Peyer's patch (tissue), 4 donors: ENCODE measurements at regions not wholly inside any gene's neighbourhood (a gene's known extent, or its start where the extent isn't known, plus 50 kb on each side); places are given as distances from the start of the nearest gene placed in this dataset.
A peak's percentile ranks its signal among the peaks of the same experiment; 100 is the strongest.

ENCODE experiments used
- DNase-seq, 3 donors: peaks; one replicate each; pipeline ENCODE4 v3.0.0-alpha.2; 2017 to 2019
- H3K27ac ChIP-seq, 4 donors: fragments of 200-600 bp; sonication (generic); one replicate each; pipeline ENCODE4 v1.5.1; 2016 to 2019
- H3K27me3 ChIP-seq, 2 donors: fragments of 200-600 bp; sonication (generic); one replicate each; pipeline ENCODE4 v1.5.1; 2019
- H3K36me3 ChIP-seq, 3 donors: fragments of 200-600 bp; sonication (generic); one replicate each; pipeline ENCODE4 v1.5.1; 2016 to 2019
- H3K4me1 ChIP-seq, 4 donors: fragments of 200-600 bp; sonication (generic); one replicate each; pipeline ENCODE4 v1.5.1; 2016 to 2019
- H3K4me3 ChIP-seq, 4 donors: fragments of 200-600 bp; sonication (generic); 1 replicate in 3 of 4; 2 replicates in 1 of 4; pipeline ENCODE4 v1.5.1; 2016 to 2019; ENCODE audit warnings: mild to moderate bottlenecking in 1 of 4
- H3K9me3 ChIP-seq, 4 donors: fragments of 200-600 bp; sonication (generic); one replicate each; pipeline ENCODE4 v1.5.1; 2016 to 2019; ENCODE audit warnings: mild to moderate bottlenecking in 1 of 4
- CTCF ChIP-seq, 6 experiments: fragments of 450-650 bp in 4 of 6; fragments of 200-600 bp in 2 of 6; sonication (generic) in 1 of 6; IDR thresholded peaks; one replicate each; pipeline ENCODE4 v1.5.1; 2017 to 2019; ENCODE audit warnings: antibody characterized with exemption in 6 of 6, mild to moderate bottlenecking in 3 of 6, moderate library complexity in 1 of 6
- POLR2A ChIP-seq, 2 donors: fragments of 450-650 bp; IDR thresholded peaks; one replicate each; pipeline ENCODE4 v1.5.1; 2017; ENCODE audit warnings: antibody characterized with exemption in 2 of 2, mild to moderate bottlenecking in 2 of 2, moderate library complexity in 2 of 2

DNA sequence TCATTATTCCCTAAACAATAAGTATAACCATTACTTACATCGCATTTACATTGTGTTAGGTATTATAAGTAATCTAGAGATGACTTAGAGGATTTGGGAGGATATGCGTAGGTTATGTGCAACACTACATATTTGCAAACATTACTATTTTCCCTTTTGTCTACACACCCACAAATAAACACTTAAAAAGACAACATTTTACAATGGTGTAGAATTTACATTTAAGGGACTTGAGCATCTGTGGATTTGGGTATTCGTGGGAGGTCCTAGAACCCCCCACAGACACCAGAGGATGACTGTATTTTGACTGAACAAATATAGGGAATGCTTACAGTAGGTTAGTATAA lies 220.2 kb upstream of the MYO3A start:
- Histone ChIP-seq H3K27me3 (no peaks in the 10 kb centered on the region), H3K36me3 (no peaks in the 10 kb centered on the region), H3K4me1 (no peaks in the 10 kb centered on the region), H3K4me3 (no peak overlapping the region), H3K9me3 (no peaks in the 10 kb centered on the region), H3K27ac (no peak overlapping the region)
- DNase-seq: no peak
- TF ChIP-seq CTCF (IDR thresholded peaks at IDR 0.05) (no peak), POLR2A (IDR thresholded peaks at IDR 0.05) (no peak)

DNA sequence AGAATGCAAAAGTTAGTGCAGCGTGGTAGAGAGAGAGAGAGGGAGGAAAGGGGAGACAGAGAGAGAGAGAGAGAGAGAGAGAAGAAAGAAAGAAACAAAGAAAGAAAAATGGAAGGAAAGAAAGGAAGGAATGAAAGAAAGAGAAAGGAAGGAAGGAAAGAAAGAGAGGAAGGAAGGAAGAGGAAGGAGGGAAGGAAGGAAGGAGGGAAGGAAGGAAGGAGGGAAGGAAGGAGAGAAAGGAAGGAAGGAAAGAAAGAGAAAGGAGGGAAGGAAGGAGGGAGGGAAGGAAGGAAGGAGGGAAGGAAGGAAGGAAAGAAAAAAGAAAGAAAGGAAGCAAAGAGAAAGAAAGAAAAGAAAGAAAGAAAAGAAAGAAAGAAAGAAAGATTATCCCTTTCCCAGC lies 209.8 kb upstream of the MYO3A start:
- no peak for DNase-seq
- H3K36me3 ChIP-seq: no peaks in the 10 kb centered on the region
- H3K4me1 ChIP-seq: no peaks in the 10 kb centered on the region
- no peaks in the 10 kb centered on the region for H3K9me3 ChIP-seq
- H3K27ac ChIP-seq: no peak overlapping the region
- no peaks in the 10 kb centered on the region for H3K27me3 ChIP-seq
- no peak overlapping the region for H3K4me3 ChIP-seq
- no peak for TF ChIP-seq CTCF (IDR thresholded peaks at IDR 0.05)
- no peak for TF ChIP-seq POLR2A (IDR thresholded peaks at IDR 0.05)

DNA sequence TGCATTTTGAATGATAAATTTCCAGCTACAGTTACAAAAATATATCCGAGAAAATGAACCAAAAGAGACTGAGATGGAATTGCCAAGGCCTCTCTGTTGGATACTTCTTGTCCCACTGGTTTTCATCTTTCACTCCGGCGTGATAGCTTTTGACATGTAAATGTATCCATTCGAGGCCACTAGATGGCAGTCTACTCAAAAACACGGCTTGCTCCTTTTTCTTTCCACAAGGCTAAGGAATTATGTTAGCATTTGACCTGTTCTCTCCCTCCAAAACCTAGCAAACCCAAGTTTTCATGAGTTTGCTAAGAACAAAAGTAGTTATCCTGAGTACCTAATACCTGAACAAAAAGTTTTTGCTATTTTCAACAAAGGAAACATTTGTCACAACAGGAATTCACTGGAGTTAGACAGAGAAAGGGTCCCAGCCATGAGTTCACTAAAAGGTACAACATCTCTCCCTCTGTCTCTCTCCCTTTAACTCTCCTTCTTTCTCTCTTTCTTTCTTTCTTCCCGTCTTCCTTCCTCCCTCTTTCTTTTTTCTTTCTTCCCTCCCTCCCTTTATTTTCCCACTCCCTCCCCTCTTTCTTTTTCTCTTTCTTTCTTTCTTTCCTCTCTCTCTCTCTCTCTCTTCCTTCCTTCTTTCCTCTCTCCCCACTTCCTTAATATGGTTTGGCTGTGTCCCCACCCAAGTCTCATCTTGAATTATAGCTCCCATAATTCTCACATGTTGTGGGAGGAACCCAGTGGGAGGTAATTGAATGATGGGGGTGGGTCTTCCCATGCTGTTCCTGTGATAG lies 207.9 kb upstream of the MYO3A start:
- Histone ChIP-seq H3K27me3 (no peaks in the 10 kb centered on the region), H3K27ac (no peak overlapping the region), H3K9me3 (no peaks in the 10 kb centered on the region), H3K36me3 (no peaks in the 10 kb centered on the region), H3K4me3 (no peak overlapping the region), H3K4me1 (no peaks in the 10 kb centered on the region)
- DNase-seq: peak in 1 of 3 donors; percentile 51
- TF ChIP-seq POLR2A (IDR thresholded peaks at IDR 0.05): no peak
- TF ChIP-seq CTCF (IDR thresholded peaks at IDR 0.05): peak in 5 of 6 experiments; percentile 20 to 54 (median 40)

DNA sequence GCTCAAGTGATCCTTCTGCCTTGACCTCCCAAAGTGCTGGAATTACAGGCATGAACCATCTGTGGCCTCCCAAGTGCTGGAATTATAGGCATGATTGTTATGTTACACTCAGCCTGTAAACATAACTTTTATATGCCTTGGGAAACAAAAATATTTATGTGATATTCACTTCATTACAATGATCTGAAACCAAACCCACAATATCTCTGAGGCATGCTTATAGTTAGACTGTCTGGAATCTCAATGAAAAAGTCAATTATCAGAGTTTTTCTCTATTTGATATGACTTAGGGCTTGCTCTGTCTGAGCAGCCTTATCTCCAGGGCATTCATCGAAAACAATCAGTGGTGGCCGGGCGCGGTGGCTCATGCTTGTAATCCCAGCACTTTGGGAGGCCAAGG lies 195.3 kb upstream of the MYO3A start:
- Histone ChIP-seq H3K4me3 (no peak overlapping the region), H3K4me1 (no peaks in the 10 kb centered on the region), H3K36me3 (no peaks in the 10 kb centered on the region), H3K9me3 (no peaks in the 10 kb centered on the region), H3K27me3 (no peaks in the 10 kb centered on the region), H3K27ac (no peak overlapping the region)
- DNase-seq: no peak
- TF ChIP-seq CTCF (IDR thresholded peaks at IDR 0.05): no peak
- no peak for TF ChIP-seq POLR2A (IDR thresholded peaks at IDR 0.05)

DNA sequence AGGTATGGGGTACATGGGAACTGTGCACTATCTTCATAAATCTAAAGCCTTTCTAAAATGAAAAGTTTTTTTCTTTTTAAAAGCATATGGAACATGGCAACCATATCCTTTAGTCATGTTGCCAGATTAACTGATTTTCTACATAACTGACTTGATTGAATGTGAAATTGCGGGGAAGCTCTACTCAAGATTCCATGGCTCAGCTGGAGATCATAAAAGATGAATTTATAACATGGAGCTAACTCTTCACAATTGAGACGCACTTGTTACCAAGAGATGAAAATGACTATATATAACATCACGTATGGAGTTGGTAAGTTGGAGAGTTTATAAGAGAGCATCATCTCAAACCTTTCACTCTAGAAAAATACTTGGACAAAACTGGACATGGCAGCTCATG lies 190.2 kb upstream of the MYO3A start:
- DNase-seq: no peak
- H3K27ac ChIP-seq: no peak overlapping the region
- H3K9me3 ChIP-seq: no peaks in the 10 kb centered on the region
- H3K4me3 ChIP-seq: no peak overlapping the region
- H3K27me3 ChIP-seq: no peaks in the 10 kb centered on the region
- H3K4me1 ChIP-seq: no peaks in the 10 kb centered on the region
- H3K36me3 ChIP-seq: no peaks in the 10 kb centered on the region
- TF ChIP-seq POLR2A (IDR thresholded peaks at IDR 0.05) (no peak), CTCF (IDR thresholded peaks at IDR 0.05) (no peak)

DNA sequence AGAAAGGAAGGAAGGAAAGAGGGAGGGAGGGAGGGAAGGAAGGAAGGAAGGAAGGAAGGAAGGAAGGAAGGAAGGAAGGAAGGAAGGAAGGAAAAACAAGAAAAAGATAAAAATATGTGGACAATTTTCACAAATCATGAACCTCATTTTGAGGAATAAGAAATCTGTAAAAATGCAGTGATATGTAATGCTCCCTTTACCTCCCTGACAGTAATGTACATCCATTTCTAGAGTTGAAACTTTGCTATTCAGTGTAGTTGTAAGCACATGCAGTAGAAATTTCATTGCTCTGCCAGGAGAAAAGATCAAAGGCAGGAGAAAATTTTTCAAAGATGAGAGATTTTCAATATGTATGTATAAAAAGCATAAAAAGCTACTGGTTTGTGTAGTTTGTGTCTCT lies 189.5 kb upstream of the MYO3A start:
- Histone ChIP-seq H3K27me3 (no peaks in the 10 kb centered on the region), H3K36me3 (no peaks in the 10 kb centered on the region), H3K27ac (no peak overlapping the region), H3K4me3 (no peak overlapping the region), H3K4me1 (no peaks in the 10 kb centered on the region), H3K9me3 (no peaks in the 10 kb centered on the region)
- TF ChIP-seq POLR2A (IDR thresholded peaks at IDR 0.05) (no peak), CTCF (IDR thresholded peaks at IDR 0.05) (no peak)
- DNase-seq: no peak
